WI38 (cell line): ENCODE measurements at regions not wholly inside any gene's neighbourhood (a gene's known extent, or its start where the extent isn't known, plus 50 kb on each side); places are given as distances from the start of the nearest gene placed in this dataset.

Experiments
- H3K4me3 ChIP-seq: 2 replicates; pipeline ENCODE4 v1.5.1; 2011; ENCODE audit warnings: low read depth, mild to moderate bottlenecking, control low read depth, low read length
- CTCF ChIP-seq: IDR thresholded peaks from 2 replicates; pipeline ENCODE4 v1.5.1; 2012; ENCODE audit warnings: low read depth, mild to moderate bottlenecking, control low read depth, low read length

GRCh38 chr5:167472566-167473108 lies 818.8 kb upstream of the WWC1 start:
- TF ChIP-seq CTCF, result no peak
- no peak overlapping the region for H3K4me3 ChIP-seq

DNA sequence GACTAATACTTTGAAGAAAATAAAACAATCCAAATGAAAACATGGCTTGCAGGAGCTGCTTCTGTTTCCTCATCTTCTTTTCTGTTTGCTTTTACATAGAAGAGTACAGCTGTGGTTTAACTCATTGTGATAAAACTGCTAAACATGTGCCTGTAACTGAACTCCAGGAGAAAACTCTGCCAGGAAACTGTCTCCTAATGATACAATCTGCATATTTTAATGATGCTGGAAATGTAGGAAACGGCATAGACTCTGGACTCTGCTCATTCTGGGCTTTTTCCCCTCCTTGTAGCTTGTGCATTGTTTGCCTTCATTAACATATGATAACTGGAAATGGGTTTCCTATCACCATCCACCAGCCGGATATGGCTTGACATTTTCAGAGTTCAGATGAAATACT lies 813.3 kb upstream of the WWC1 start:
- no peak overlapping the region for H3K4me3 ChIP-seq
- no peak for TF ChIP-seq CTCF

DNA sequence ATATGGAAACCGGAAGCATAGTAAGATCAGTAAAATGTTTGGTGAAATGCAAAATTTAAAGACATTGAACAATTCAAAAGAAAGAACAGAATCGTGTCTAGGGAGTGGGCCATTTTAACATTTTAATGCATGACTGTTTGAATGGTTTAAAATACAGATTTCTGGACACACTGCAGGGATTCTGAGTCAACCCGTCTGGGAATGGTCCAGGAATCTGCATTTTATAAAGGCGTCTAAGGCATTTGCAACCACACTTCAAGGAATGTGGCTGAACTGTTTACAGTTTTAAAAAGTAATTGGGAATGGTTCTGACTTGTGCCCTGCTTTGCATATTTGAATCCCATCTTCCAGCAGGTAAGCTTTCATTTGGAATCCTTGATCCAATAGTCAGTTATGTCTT lies 811.7 kb upstream of the WWC1 start:
- H3K4me3 ChIP-seq, result no peak overlapping the region

DNA sequence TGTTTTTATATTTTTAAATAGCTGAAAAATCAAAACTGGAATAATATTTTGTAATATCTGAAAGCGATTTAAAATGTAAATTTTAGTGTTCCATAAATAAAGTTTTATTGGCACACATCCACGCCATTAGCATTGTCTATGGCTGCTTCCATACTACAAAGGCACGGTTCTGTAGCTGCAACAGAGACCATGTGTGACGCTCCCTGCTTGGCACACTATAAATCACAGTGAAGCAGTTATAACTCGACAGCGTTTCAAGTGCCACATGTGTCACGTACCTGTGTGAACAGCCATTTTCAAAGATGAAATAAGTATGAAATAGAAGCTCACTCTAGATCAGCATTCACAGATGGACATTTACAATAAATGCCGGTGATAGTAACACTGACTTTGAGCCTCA lies 810.1 kb upstream of the WWC1 start:
- no peak for TF ChIP-seq CTCF

More for the DNA sequence above, 811.7 kb upstream of the WWC1 start:
- TF ChIP-seq CTCF, result no peak

DNA sequence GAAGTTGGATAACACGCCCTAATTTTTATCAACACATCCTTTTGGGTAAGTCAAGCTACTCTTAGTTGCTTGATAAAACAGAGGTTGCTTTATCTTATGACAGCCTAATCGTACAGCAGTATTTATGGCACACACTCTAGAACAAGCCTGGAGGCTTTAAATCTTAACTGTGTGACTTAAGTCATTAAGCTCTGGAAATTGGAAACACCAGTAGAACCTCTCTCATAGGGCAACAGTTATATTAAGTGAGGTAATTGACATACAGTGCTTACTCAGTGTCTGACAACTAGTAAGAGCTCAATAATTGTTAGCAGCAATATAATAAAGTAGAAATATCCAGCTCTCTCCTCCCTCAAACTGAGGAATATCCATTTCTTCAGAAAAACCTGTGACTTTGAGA lies 808.9 kb upstream of the WWC1 start:
- no peak overlapping the region for H3K4me3 ChIP-seq
- no peak for TF ChIP-seq CTCF

More for the DNA sequence above, 810.1 kb upstream of the WWC1 start:
- H3K4me3 ChIP-seq, result no peak overlapping the region

DNA sequence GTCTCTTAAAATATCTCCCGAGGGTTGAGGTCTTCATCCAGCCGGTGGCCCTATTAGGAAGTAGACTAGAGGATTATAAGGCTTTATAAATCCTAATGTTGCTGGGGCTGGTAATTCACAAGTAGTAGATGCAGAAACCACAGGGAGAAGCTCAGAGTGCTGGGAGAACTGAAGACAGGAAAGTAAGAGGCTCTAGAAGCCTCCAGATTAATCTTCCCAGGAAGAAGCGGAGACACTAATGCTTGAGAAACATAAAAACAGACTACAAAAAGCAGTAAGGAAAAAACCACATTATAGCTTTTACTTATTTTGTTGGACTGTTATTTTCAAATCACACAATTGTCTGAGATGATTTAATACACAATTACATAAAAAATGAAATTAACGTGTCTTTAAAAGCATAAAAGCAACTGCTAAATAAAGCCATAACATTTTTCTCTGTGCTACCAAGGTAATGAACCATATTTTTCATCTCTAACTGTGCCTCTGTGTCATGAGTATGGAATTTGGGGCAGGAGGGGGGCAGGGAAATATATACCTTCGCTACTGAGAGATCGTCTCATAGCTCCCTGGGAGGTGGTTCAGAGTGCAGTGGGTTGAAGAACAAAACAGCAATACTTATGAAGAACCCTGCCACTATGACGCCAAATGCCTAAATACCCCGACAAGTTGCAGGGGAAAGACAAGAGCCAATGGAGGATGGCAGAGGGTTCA lies 806.2 kb upstream of the WWC1 start:
- no peak overlapping the region for H3K4me3 ChIP-seq
- no peak for TF ChIP-seq CTCF

DNA sequence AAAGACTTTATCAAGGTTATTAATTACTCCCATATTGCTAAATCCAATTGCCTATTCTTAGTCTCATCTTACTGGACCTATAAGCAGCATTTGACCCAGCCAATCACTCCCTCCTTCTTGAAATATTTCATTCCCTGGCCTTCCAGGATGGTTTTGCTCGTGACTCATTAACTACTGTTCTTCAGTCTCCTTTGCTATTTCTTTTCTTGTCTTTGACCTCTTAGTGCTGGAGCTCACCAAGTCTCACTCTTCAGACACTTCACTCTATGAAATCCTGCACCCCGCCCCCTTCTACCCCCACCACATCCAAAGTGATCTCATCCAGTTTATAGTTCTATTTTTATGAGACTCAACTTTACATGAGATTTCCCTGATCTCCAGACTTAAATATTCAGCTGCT lies 803.1 kb upstream of the WWC1 start:
- no peak for TF ChIP-seq CTCF
- no peak overlapping the region for H3K4me3 ChIP-seq
